Endothelial cell of umbilical vein (primary cell): ENCODE measurements at regions not wholly inside any gene's neighbourhood (a gene's known extent, or its start where the extent isn't known, plus 50 kb on each side); places are given as distances from the start of the nearest gene placed in this dataset.

Experiments
- BruUV-seq: library from RNA; stranded (reverse); fragments of 400-500 nt; replicated peaks from 2 replicates; lab custom pipeline; 2021; lab: Mats Ljungman, UMichigan
- CTCF ChIA-PET: fragments of 300-600, 350-600 bp; sonication (Branson Sonifier 250); formaldehyde crosslinking; loops from one replicate; lab custom pipeline; 2021; ENCODE audit warnings: antibody characterized with exemption, inconsistent platforms; lab: Charles Lee
- POLR2A ChIA-PET: fragments of 300-600, 350-600 bp; sonication (Branson Sonifier 250); formaldehyde crosslinking; loops from one replicate; lab custom pipeline; 2021; ENCODE audit warnings: antibody characterized with exemption, inconsistent platforms; lab: Charles Lee
- DNase-seq: peaks from one replicate; pipeline ENCODE4 v3.0.0-alpha.2; 2011; ENCODE audit warnings: low read depth, low spot score
- FAIRE-seq: peaks from 2 replicates; lab custom pipeline; 2011; peaks lifted over from hg19 to GRCh38; lab: Jason Lieb, UNC
- H2AFZ ChIP-seq: 2 replicates; pipeline ENCODE4 v1.6.0; 2012; ENCODE audit warnings: low read depth, low read length, control low read depth, inconsistent platforms
- H3K27ac ChIP-seq: 2 replicates; pipeline ENCODE4 v1.5.1; 2011; ENCODE audit warnings: low read depth, mild to moderate bottlenecking, control low read depth, low read length, moderate library complexity; ENCODE audit not compliant: insufficient read depth
- H3K27me3 ChIP-seq, 2 experiments: 2 replicates each; pipeline versions ENCODE4 v1.6.0 to v1.6.1; 2011; ENCODE audit warnings: low read length in 2 of 2, mixed read lengths in 1 of 2; ENCODE audit not compliant: control insufficient read depth in 2 of 2, insufficient read depth in 2 of 2
- H3K36me3 ChIP-seq, 2 experiments: 2 replicates in 1 of 2; 3 replicates in 1 of 2; pipeline ENCODE4 v1.5.1; 2011; ENCODE audit warnings: low read length in 2 of 2, mild to moderate bottlenecking in 1 of 2, moderate library complexity in 1 of 2; ENCODE audit not compliant: control insufficient read depth in 2 of 2, insufficient read depth in 2 of 2; ENCODE audit errors: extremely low read depth in 1 of 2
- H3K4me1 ChIP-seq: 3 replicates; pipeline ENCODE4 v1.5.1; 2011; ENCODE audit warnings: mild to moderate bottlenecking, low read length; ENCODE audit not compliant: control insufficient read depth, insufficient read depth; ENCODE audit errors: extremely low read depth
- H3K4me2 ChIP-seq: 2 replicates; pipeline ENCODE4 v1.6.1; 2011; ENCODE audit warnings: low read length, control low read depth, mixed read lengths; ENCODE audit not compliant: insufficient read depth
- H3K4me3 ChIP-seq, 3 experiments: fragments of 200-600 bp in 1 of 3; sonication (generic), shearing (Covaris generic) in 1 of 3; replicated peaks in 1 of 3; 2 replicates each; pipeline ENCODE4 v1.5.1; 2011 to 2016; ENCODE audit warnings: control low read depth in 3 of 3, low read length in 3 of 3, mild to moderate bottlenecking in 2 of 3, inconsistent platforms in 1 of 3, low read depth in 1 of 3, moderate library complexity in 1 of 3; ENCODE audit not compliant: insufficient read depth in 1 of 3
- H3K79me2 ChIP-seq: 2 replicates; pipeline ENCODE4 v1.6.0; 2012; ENCODE audit warnings: low read length, inconsistent platforms; ENCODE audit not compliant: control insufficient read depth, insufficient read depth
- H3K9ac ChIP-seq: replicated peaks from 2 replicates; pipeline ENCODE3; 2011; ENCODE audit warnings: low read length, control low read depth; ENCODE audit not compliant: insufficient read depth; ENCODE audit errors: extremely low read depth
- H3K9me1 ChIP-seq: replicated peaks from 3 replicates; pipeline ENCODE4 v1.6.0; 2011; ENCODE audit warnings: mild to moderate bottlenecking, low read length; ENCODE audit not compliant: control insufficient read depth, insufficient read depth; ENCODE audit errors: extremely low read depth
- H3K9me3 ChIP-seq: replicated peaks from 2 replicates; pipeline ENCODE4 v1.5.1; 2012; ENCODE audit warnings: low read length, inconsistent platforms; ENCODE audit not compliant: control insufficient read depth, insufficient read depth
- H4K20me1 ChIP-seq: replicated peaks from 2 replicates; pipeline ENCODE3; 2011; ENCODE audit warnings: mild to moderate bottlenecking, low read length; ENCODE audit not compliant: control insufficient read depth, insufficient read depth; ENCODE audit errors: extremely low read depth
- CTCF ChIP-seq, 2 donors: IDR thresholded peaks; 1 replicate in 1 of 2; 2 replicates in 1 of 2; pipeline ENCODE4 v1.5.1; 2011; ENCODE audit warnings: low read length in 2 of 2, mild to moderate bottlenecking in 2 of 2, moderate library complexity in 2 of 2, control low read depth in 1 of 2, inconsistent platforms in 1 of 2, low read depth in 1 of 2; ENCODE audit not compliant: insufficient read depth in 1 of 2; ENCODE audit errors: extremely low read depth in 1 of 2
- EZH2 ChIP-seq: IDR thresholded peaks from 2 replicates; pipeline ENCODE4 v1.6.1; 2012; ENCODE audit warnings: borderline replicate concordance, low read depth, mild to moderate bottlenecking, moderate library complexity, low read length, inconsistent platforms; ENCODE audit not compliant: severe bottlenecking
- FOS ChIP-seq: IDR thresholded peaks from 2 replicates; pipeline ENCODE4 v1.6.1; 2011; ENCODE audit warnings: mild to moderate bottlenecking, low read length, moderate library complexity, borderline replicate concordance; ENCODE audit not compliant: insufficient read depth
- GATA2 ChIP-seq: IDR thresholded peaks from 2 replicates; pipeline ENCODE4 v1.7.0; 2011; ENCODE audit warnings: low read depth, mild to moderate bottlenecking, moderate library complexity, mixed read lengths, low read length; ENCODE audit not compliant: insufficient read length, insufficient read depth
- JUN ChIP-seq: IDR thresholded peaks from 2 replicates; pipeline ENCODE4 v1.6.1; 2011; ENCODE audit warnings: borderline replicate concordance, low read depth; ENCODE audit not compliant: insufficient read length, insufficient read depth
- MAX ChIP-seq: IDR thresholded peaks from 2 replicates; pipeline ENCODE4 v1.6.1; 2011; ENCODE audit not compliant: insufficient read depth, insufficient read length
- MYC ChIP-seq: IDR thresholded peaks from one replicate; pipeline ENCODE4 v1.6.1; 2011; ENCODE audit warnings: mild to moderate bottlenecking, low read depth, low read length
- POLR2A ChIP-seq: IDR thresholded peaks from 2 replicates; pipeline ENCODE4 v1.6.1; 2012; ENCODE audit warnings: low read depth, mild to moderate bottlenecking, control low read depth, low read length
- POLR2AphosphoS5 ChIP-seq: IDR thresholded peaks from 2 replicates; pipeline ENCODE4 v1.6.1; 2012; ENCODE audit warnings: low read depth, mild to moderate bottlenecking, control low read depth, low read length, moderate library complexity; ENCODE audit not compliant: insufficient read depth
- dilution Hi-C: fragments of 300-500 bp; cut with MboI; formaldehyde crosslinking; loops from one replicate; pipeline ENCODE4 v1.15.0; 2019; ENCODE audit warnings: low sequenced_read_pairs; ENCODE audit not compliant: extremely low pct_ligation_motif_present
- intact Hi-C: fragments of 100-400 bp; cut with micrococcal nuclease; formaldehyde crosslinking; loops from one replicate; pipeline ENCODE4 v1.10.0; 2022

- intact Hi-C loops (no loop called here), dilution Hi-C loops (no loop called here)
- Histone ChIP-seq H3K27me3 (peaks cover 0 to 7% of the 10 kb centered on the region in 2 experiments), H3K79me2 (no peaks in the 10 kb centered on the region), H3K27ac (no peak overlapping the region), H3K4me1 (no peaks in the 10 kb centered on the region), H3K4me2 (no peak overlapping the region), H3K9ac (no peak overlapping the region), H3K9me3 (no peaks in the 10 kb centered on the region), H3K4me3 (no peak overlapping the region), H2AFZ (no peak overlapping the region), H3K9me1 (no peaks in the 10 kb centered on the region), H3K36me3 (no peaks in the 10 kb centered on the region), H4K20me1 (no peaks in the 10 kb centered on the region)
- ChIA-PET CTCF (no interaction called here), POLR2A (no interaction called here)
- no peak for FAIRE-seq
- no peak for DNase-seq
- no TSS peak for BruUV-seq
- TF ChIP-seq JUN (no peak), MYC (no peak)
Observed at GRCh38 chr11:44387415-44387814, 77.5 kb upstream of the ALX4 start.

- Histone ChIP-seq H3K9ac (no peak overlapping the region), H3K9me1 (no peaks in the 10 kb centered on the region), H3K79me2 (no peaks in the 10 kb centered on the region), H3K27me3 (peaks cover 0 to 7% of the 10 kb centered on the region in 2 experiments), H2AFZ (no peak overlapping the region), H3K4me3 (no peak overlapping the region), H3K9me3 (no peaks in the 10 kb centered on the region), H3K4me1 (no peaks in the 10 kb centered on the region), H3K27ac (no peak overlapping the region), H3K36me3 (no peaks in the 10 kb centered on the region), H4K20me1 (no peaks in the 10 kb centered on the region), H3K4me2 (no peak overlapping the region)
- FAIRE-seq (no peak), DNase-seq (no peak)
- dilution Hi-C loops (no loop called here), intact Hi-C loops (no loop called here)
- ChIA-PET CTCF (no interaction called here), POLR2A (no interaction called here)
- TF ChIP-seq POLR2A (no peak), CTCF (IDR thresholded peaks at IDR 0.05; ENCODE audit: extremely low read depth in 1 of 2, insufficient read depth in 1 of 2, low read depth in 1 of 2, low read length in 2 of 2) (no peak), EZH2 (no peak), MYC (no peak), JUN (no peak), FOS (no peak), GATA2 (no peak), MAX (no peak), POLR2AphosphoS5 (no peak)
- no TSS peak for BruUV-seq
Observed at GRCh38 chr11:44387825-44388224, 77.9 kb upstream of the ALX4 start.
